GM19397 (cell line): ENCODE measurements at regions not wholly inside any gene's neighbourhood (a gene's known extent, or its start where the extent isn't known, plus 50 kb on each side); places are given as distances from the start of the nearest gene placed in this dataset.
A peak's percentile ranks its signal among the peaks of the same experiment; 100 is the strongest.

Experiments
- ATAC-seq: cut with Tn5 transposase; IDR thresholded peaks from one replicate; pipeline ENCODE4 v1.9.1; 2021; ENCODE audit warnings: mild to moderate bottlenecking, moderate library complexity; ENCODE audit not compliant: unreplicated experiment

- ATAC-seq, result no peak
These were observed 379.2 kb downstream of the KDM5D start for GRCh38 chrY:19365321-19365720.

- peak; percentile 50 for ATAC-seq
These were observed 387.3 kb downstream of the KDM5D start for GRCh38 chrY:19357249-19357648.

DNA sequence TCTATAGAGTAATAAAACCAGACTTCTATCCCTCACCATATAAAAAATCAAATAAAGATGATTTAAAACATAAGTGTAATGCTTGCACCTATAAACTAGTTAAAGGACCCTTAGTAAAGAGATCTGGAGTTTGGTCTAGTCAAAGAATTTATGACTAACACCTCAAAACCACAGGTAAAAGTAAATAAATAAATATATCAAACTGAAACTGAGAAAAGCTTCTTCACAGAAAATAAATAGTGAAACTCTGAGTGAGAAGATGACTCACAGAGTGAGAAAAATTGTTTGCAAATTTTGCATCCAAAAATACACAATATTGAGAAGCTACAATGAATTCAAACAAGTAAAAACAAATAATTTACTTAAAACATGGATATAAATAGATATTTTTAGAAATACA is 387.8 kb downstream of the KDM5D start:
- peak; percentile 68 for ATAC-seq

- ATAC-seq, result no peak
These were observed 389.7 kb downstream of the KDM5D start for GRCh38 chrY:19354857-19355173.

GRCh38 chrY:19354061-19354856 is 390.3 kb downstream of the KDM5D start:
- ATAC-seq, result no peak

- ATAC-seq, result no peak
These were observed 392.9 kb downstream of the KDM5D start for GRCh38 chrY:19351616-19352015.

DNA sequence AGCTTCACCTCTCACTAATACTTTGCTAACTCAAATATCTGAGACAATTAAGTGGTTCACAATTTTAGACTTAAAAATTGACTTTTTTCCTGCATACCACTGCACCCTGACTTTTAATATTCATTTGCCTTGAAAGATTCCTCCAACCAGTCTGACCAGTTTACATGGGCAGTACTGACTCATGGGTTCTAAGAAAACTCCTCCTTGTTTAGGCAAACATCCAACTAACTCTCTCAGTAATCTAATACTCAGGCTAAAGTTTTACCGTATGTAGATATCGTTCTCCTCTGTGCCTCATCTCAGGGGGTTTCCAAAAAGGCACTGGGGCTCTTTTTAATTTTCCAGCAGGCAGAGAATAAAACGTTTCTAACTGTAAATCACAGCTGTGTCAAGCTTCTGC is 422.8 kb downstream of the KDM5D start:
- no peak for ATAC-seq

- ATAC-seq, result no peak
These were observed 425.4 kb downstream of the KDM5D start for GRCh38 chrY:19319135-19319534.

GRCh38 chrY:19317271-19317987 is 427.1 kb downstream of the KDM5D start:
- no peak for ATAC-seq

DNA sequence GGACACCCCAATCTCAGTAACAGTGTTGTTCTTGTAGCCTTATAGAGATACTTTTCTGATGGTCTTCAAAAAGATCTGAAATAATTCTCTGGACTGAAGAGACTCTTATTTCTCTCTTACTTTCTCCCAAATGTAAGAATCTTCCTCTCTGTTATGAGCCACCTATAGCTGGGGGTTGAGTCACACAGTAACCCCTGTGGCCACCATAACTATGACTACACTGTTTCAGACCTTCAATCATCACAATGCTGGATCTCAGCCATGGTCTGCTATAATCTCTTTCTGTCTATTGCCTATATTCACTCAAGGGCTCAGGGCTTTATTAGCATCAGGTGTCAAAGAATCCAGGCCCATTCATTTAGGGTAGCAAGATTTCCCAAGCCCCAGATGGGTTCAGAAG is 436.9 kb downstream of the KDM5D start:
- ATAC-seq, result no peak

- ATAC-seq, result no peak
These were observed 441.4 kb downstream of the KDM5D start for GRCh38 chrY:19303136-19303535.

DNA sequence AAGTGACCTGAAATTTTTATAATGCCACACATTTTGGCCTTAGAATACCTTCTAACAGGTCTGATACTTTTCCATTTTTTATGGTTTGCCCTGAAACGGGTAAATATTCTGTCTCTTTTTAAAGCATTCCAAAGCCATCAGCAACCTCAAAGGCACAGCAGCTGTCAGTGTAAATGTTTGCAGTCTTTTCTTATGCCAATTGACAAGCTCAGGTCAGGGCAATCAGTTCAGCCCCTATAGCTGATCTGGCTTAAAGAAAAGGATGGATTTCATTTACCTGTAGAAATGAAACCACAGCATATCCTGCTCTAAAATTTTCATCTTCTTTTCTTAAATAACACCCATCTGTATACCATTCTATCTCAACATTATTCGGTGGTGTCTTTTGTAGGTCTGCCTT is 453.6 kb downstream of the KDM5D start:
- no peak for ATAC-seq

DNA sequence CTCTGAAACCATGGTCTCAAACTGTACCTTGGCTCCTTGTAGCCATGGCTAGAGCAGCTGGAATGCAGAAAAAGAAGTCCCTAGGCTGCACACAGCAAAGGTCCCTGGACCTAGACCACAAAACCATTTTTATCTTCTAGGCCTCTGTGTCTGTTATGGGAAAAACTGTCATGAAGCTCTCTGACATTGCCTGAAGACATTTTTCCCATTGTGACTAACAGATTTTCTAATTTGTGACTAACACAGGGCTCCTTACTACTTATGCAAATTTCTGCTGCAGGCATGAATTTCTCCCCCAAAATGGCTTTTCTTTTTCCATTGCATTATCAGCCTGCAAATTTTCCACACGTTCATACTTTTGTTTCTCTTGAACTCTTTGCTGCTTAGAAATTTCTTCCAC is 470.4 kb downstream of the KDM5D start:
- ATAC-seq, result no peak

GRCh38 chrY:19268331-19268730 is 476.2 kb downstream of the KDM5D start:
- ATAC-seq, result no peak

- ATAC-seq, result no peak
These were observed 479.1 kb downstream of the KDM5D start for GRCh38 chrY:19265404-19265803.

GRCh38 chrY:19262310-19262709 is 482.2 kb downstream of the KDM5D start:
- no peak for ATAC-seq

- no peak for ATAC-seq
These were observed 458.9 kb upstream of the HSFY2 start for GRCh38 chrY:19232276-19232994.

- no peak for ATAC-seq
These were observed 447.2 kb upstream of the HSFY2 start for GRCh38 chrY:19220784-19221183.

- ATAC-seq, result no peak
These were observed 435.4 kb upstream of the HSFY2 start for GRCh38 chrY:19208915-19209314.

GRCh38 chrY:19207048-19207447 is 433.5 kb upstream of the HSFY2 start:
- no peak for ATAC-seq

- no peak for ATAC-seq
These were observed 407.3 kb upstream of the HSFY2 start for GRCh38 chrY:19180824-19181223.

DNA sequence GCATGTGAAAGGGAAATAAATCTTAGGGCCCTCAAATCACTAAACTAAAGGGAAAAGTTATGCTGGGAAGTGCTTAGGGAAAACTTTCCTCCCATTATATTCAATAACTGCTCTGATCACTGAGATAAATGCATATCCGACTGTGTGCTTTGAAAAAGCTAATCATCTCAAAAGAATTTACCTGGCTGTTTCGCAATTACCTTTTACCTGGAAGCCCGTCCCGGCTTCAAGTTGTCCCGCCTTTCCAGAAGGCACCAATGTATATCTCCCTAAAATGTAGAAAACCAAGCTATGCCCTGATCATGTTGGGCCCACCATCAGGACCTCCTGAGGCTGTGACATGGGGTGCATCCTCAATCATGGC is 394.6 kb upstream of the HSFY2 start:
- no peak for ATAC-seq
